C4-2B (cell line): ENCODE measurements at regions not wholly inside any gene's neighbourhood (a gene's known extent, or its start where the extent isn't known, plus 50 kb on each side); places are given as distances from the start of the nearest gene placed in this dataset.

Experiments
- CTCF ChIP-seq: fragments of 450-650 bp; conservative IDR thresholded peaks from 2 replicates; pipeline ENCODE4 v1.5.1; 2017; ENCODE audit warnings: mild to moderate bottlenecking
- ZFX ChIP-seq: fragments of 450-650 bp; IDR thresholded peaks from 2 replicates; pipeline ENCODE4 v1.6.1; 2017

DNA sequence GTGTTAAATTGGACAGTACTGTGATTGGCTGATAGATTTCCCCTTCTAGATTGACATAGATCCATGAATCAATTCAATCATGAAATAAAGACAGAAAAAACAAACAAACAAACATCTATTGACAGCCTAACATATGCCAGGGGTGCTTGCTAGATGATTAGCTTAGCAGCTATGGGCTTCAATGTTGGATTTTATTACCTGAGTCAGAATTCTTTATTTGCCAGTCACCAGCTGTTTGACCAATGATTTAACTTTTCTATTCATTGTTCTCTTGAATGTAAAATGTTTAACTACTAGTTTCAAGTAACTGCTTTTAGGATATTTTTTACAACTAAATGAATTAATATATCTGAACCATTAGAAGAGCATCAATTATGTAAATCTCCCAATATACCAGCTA is 901.3 kb upstream of the CITED2 start:
- TF ChIP-seq CTCF (no peak), ZFX (no peak)
